ENCODE measurements at regions not wholly inside any gene's neighbourhood (a gene's known extent, or its start where the extent isn't known, plus 50 kb on each side); places are given as distances from the start of the nearest gene placed in this dataset.

GRCh38 chr5:165349735-165350134 is 1844.3 kb downstream of the MAT2B start:
- FAIRE-seq (no peak), DNase-seq (ENCODE audit: low read depth, low spot score) (no peak)
- no TSS peak for BruUV-seq (replicated peaks)
- H3K4me2 ChIP-seq (ENCODE audit: insufficient read depth, low read length): no peak overlapping the region
- no peak overlapping the region for H3K27ac ChIP-seq (ENCODE audit: insufficient read depth, low read depth, low read length)
- CTCF ChIA-PET: no interaction called here
- H3K4me3 ChIP-seq (replicated peaks in 1 of 3; ENCODE audit: insufficient read depth in 1 of 3, low read depth in 1 of 3, low read length in 3 of 3): no peak overlapping the region
- H3K79me2 ChIP-seq (ENCODE audit: control insufficient read depth, insufficient read depth, low read length): no peaks in the 10 kb centered on the region
- no peaks in the 10 kb centered on the region for H3K9me3 ChIP-seq (replicated peaks; ENCODE audit: control insufficient read depth, insufficient read depth, low read length)
- no peak overlapping the region for H2AFZ ChIP-seq (ENCODE audit: low read depth, low read length)
- POLR2A ChIA-PET: no interaction called here
- H3K36me3 ChIP-seq (ENCODE audit: control insufficient read depth in 2 of 2, extremely low read depth in 1 of 2, insufficient read depth in 2 of 2, low read length in 2 of 2): no peaks in the 10 kb centered on the region
- no peaks in the 10 kb centered on the region for H3K27me3 ChIP-seq (ENCODE audit: control insufficient read depth in 2 of 2, insufficient read depth in 2 of 2, low read length in 2 of 2)
- H3K9me1 ChIP-seq (replicated peaks; ENCODE audit: control insufficient read depth, extremely low read depth, insufficient read depth, low read length): no peaks in the 10 kb centered on the region
- no peaks in the 10 kb centered on the region for H3K4me1 ChIP-seq (ENCODE audit: control insufficient read depth, extremely low read depth, insufficient read depth, low read length)
- no peaks in the 10 kb centered on the region for H4K20me1 ChIP-seq (replicated peaks; ENCODE audit: control insufficient read depth, extremely low read depth, insufficient read depth, low read length)
- no peak for TF ChIP-seq POLR2A (IDR thresholded peaks at IDR 0.05; ENCODE audit: low read depth, low read length)
- no peak for TF ChIP-seq EZH2 (IDR thresholded peaks at IDR 0.05; ENCODE audit: borderline replicate concordance, low read depth, low read length, severe bottlenecking)
- TF ChIP-seq CTCF (IDR thresholded peaks at IDR 0.05; ENCODE audit: extremely low read depth in 1 of 2, insufficient read depth in 1 of 2, low read depth in 1 of 2, low read length in 2 of 2): no peak
- no peak for TF ChIP-seq GATA2 (IDR thresholded peaks at IDR 0.05; ENCODE audit: insufficient read depth, insufficient read length, low read depth, low read length)
- TF ChIP-seq JUN (IDR thresholded peaks at IDR 0.05; ENCODE audit: borderline replicate concordance, insufficient read depth, insufficient read length, low read depth): no peak
- no peak for TF ChIP-seq MYC (IDR thresholded peaks at IDR 0.05; ENCODE audit: low read depth, low read length)
- no peak for TF ChIP-seq FOS (IDR thresholded peaks at IDR 0.05; ENCODE audit: borderline replicate concordance, insufficient read depth, low read length)
- no peak for TF ChIP-seq POLR2AphosphoS5 (IDR thresholded peaks at IDR 0.05; ENCODE audit: insufficient read depth, low read depth, low read length)
- TF ChIP-seq MAX (IDR thresholded peaks at IDR 0.05; ENCODE audit: insufficient read depth, insufficient read length): no peak
- intact Hi-C loops (cut with micrococcal nuclease) (no loop called here), dilution Hi-C loops (cut with MboI; ENCODE audit: extremely low pct_ligation_motif_present, low sequenced_read_pairs) (no loop called here)
- H3K9ac ChIP-seq (replicated peaks; ENCODE audit: extremely low read depth, insufficient read depth, low read length): no peak overlapping the region

All from endothelial cell of umbilical vein (primary cell).